Uterus (tissue), 2 donors: ENCODE measurements at regions not wholly inside any gene's neighbourhood (a gene's known extent, or its start where the extent isn't known, plus 50 kb on each side); places are given as distances from the start of the nearest gene placed in this dataset.

Experiments used
- CTCF ChIP-seq, 4 experiments: fragments of 200-600 bp in 2 of 4; fragments of 450-650 bp in 2 of 4; sonication (generic) in 2 of 4; IDR thresholded peaks; one replicate each; pipeline ENCODE4 v1.5.1; 2016 to 2019; ENCODE audit warnings: antibody characterized with exemption in 4 of 4, mild to moderate bottlenecking in 2 of 4, moderate library complexity in 1 of 4
- POLR2A ChIP-seq, 2 donors: fragments of 450-650 bp; IDR thresholded peaks; one replicate each; pipeline ENCODE4 v1.6.1; 2016; ENCODE audit warnings: antibody characterized with exemption in 2 of 2, mild to moderate bottlenecking in 1 of 2, moderate library complexity in 1 of 2

- no peak for TF ChIP-seq CTCF (IDR thresholded peaks at IDR 0.05)
- no peak for TF ChIP-seq POLR2A (IDR thresholded peaks at IDR 0.05)
These were observed 131.7 kb downstream of the BARX1 start for GRCh38 chr9:93823245-93824072.
